RCC 7860 (cell line): ENCODE measurements at regions not wholly inside any gene's neighbourhood (a gene's known extent, or its start where the extent isn't known, plus 50 kb on each side); places are given as distances from the start of the nearest gene placed in this dataset.

Experiments used
- DNase-seq: peaks from one replicate; pipeline ENCODE4 v3.0.0-alpha.2; 2015; ENCODE audit warnings: low spot score
- FAIRE-seq: peaks from 2 replicates; lab custom pipeline; 2012; peaks lifted over from hg19 to GRCh38; lab: Jason Lieb, UNC

DNA sequence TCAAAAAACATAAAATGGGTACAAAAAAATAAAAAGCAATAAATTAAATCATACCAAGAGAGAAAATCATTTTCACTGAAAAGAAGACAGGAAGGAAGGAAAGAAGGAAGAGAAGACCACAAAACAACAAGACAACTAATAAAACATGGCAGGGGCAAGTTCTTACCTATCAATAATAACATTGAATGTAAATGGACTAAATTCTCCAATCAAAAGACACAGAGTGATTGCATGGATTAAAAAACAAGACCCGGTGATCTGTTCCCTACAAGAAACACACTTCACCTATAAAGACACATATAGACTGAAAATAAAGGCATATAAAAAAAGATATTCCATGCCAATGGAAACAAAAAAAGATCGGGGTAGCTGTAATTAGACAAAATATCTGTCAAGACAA is 82.6 kb upstream of the CERS6 start:
- no peak for FAIRE-seq

DNA sequence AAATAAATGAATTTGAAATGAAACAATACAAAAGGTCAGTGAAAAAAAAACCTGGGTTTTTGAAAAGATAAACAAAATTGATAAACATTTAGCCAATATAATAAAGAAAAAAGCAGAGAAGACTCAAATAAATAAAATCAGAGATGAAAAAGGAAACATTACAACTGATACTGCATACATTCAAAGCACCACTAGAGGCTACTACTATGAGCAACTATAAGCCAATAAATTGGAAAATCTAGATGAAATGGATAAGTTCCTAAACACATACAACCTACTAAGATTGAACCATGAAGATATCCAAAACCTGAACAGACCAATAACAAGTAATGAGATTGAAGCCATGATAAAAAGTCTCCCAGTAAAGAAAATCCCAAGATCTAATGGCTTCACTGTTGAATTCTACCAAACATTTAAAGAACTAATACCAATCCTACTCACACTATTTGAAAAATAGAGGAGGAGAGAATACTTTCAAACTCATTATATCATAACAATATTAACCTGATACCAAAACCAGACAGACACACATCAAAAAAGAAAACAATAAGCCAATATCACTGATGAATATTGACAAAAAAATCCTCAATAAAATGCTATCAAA is 80.8 kb upstream of the CERS6 start:
- DNase-seq: no peak
- FAIRE-seq: peak; percentile 4

More for the DNA sequence above, 82.6 kb upstream of the CERS6 start:
- DNase-seq: no peak

DNA sequence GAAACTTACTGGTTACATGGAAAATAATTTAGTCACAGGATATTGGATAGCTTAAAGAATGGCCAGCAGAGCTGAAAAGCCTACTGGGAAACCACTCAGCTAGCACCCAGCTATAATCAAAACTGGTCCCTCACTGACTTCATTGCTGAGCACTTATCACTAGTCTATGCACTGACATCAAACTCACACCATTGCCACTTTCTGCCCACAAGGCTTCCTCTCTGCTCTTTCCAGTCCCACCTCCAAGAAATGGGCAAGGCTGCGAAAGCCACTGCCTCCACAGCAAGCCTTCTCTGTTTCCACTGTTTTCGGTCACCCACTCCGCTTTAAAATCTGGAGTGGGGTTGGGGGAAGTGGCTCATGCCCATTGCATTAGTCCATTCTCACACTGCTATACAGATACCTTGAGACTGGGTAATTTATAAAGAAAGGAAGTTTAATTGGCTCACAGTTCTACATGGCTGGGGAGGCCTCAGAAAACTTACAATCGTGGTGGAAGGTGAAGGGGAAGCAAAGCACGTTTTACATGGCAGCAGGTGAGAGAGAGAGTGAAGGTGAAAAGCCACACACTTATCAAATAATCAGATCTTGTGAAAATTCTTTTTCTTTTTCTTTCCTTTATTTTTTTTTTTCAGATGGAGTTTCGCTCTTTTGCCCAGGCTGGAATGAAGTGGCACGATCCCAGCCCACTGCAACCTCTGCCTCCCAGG is 77.0 kb upstream of the CERS6 start:
- no peak for FAIRE-seq
- DNase-seq: no peak

DNA sequence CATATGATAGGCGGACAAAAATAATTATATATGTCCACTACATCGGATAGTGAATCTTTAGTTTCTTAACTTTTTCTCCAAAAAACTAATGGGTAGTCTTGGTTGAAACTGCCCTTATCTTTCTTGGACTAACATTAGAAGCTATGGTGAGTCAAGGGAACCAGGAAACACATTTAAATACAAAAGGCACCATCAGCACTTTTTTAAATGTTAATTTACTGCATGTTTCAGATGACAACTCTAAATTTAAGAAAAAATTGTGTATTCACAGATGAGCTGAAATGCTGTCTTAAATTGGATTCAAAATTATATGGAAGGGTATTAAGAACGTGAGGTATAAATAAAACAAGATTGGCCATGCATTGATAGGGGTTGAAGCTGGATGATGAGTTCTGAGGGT is 75.6 kb upstream of the CERS6 start:
- DNase-seq (no peak), FAIRE-seq (no peak)

DNA sequence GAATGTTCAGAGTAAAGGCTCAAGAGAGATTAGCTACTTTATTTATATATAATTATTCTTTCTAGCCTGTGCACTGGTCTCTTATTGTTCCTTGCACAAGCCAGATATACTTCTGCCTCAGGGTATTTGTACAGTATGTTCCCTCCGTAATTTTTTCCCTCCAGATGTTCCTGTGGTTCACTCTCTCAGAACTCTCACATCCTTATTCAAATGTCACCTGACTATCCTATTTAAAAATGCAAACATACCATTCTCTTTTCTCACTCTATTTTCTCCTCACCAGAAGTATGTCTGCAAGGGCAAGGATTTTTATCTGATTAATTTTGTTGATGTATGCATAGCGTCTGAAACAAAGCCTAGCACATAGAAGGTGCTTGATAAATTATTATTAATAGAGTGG is 64.0 kb upstream of the CERS6 start:
- DNase-seq (no peak), FAIRE-seq (no peak)

DNA sequence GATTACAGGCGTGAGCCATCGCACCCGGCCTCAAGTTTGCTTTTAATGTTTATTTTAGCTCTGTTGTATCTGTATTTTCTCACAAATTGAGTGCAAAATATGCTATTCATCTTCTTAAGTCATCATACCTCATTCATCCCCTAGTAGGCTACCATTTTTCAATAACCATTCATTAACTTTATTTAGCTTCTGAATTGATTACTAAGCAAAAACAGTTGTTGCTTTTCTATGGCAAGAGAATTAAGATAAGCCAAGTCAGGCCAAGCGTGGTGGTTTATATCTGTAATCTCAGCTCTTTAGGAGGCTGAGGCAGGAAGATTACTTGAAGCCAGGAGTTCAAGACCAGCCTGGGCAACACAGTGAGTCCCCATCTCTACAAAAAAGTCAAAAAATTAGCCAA is 63.3 kb upstream of the CERS6 start:
- no peak for DNase-seq
- no peak for FAIRE-seq

DNA sequence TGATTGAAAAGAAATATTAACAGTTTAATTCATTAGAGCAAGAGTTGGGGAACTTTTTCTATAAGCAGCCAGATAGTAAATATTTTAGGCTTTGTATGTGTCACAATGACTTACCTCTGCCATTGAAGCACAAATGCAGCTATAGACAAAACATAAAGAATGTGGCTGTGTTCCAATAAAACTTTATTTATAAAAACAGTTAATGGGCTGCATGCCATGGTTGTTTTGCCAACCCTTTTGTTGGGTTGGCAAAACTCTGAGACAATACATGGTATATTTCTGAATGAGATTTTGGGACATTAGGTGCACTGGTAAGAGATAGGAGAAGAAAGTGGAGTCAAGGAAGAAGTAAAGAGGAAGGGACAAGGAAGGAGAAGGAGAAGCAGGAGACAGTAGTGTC is 61.8 kb upstream of the CERS6 start:
- FAIRE-seq: no peak
- DNase-seq: no peak

DNA sequence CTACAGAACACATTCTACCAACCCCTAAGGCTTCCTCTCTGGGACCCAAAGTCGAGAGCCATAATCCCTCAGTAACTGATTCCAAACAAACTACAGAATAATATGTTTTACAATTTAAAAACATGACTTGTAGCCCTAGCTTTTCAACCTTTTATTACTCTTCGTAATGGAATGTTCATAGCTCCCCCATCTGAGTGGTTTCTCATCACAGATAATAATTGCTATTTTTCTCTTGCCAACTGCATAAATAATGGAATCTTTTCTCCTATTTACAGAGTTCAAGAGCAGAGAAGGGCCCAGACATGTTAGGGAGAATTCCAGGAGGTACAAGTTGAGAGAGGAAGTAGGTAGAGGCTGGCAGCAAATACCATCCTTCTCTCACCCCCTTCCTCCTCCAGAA is 59.9 kb upstream of the CERS6 start:
- DNase-seq (no peak), FAIRE-seq (no peak)

DNA sequence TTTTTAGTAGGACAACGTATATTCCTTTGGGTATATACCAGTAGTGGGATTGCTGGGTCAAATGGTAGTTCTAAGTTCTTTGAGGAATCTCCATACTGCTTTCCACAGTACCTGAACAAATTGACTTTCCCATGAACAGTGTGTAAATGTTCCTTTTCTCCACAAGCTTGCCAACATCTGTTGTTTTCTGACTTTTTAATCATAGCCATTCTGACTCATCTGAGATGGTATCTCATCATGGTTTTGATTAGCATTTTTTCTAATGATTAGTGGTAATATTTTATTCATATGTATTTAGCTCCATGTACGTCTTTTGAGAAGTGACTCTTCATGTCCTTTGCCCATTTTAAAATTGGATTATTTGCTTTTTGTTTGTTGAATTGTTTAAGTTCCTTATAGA is 58.4 kb upstream of the CERS6 start:
- FAIRE-seq: no peak
- DNase-seq: no peak

DNA sequence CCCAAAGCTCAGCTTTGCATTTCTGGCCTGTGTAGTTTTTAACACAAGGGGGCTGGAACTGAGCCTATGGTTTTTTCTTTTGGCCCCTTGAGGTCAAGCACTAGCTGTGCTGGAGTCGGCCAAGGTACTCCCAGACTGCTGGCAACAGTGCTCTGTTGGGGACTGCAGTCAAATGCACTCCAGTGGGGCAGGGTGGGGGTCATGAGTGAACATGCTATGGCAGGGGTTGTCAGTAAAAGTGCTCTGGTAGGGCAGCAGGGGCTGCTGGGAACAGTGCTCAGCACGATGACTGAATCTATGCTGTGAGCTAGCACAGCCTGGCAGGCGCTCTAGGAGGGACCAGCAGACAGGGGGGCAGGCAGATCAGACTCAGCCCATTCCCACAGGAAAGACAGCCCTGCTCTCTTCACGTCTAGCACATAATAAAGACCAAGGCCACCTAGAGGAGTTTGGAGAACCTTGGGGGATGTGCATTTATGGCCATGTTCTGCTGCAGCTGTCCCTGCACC is 55.0 kb upstream of the CERS6 start:
- DNase-seq (no peak), FAIRE-seq (no peak)

DNA sequence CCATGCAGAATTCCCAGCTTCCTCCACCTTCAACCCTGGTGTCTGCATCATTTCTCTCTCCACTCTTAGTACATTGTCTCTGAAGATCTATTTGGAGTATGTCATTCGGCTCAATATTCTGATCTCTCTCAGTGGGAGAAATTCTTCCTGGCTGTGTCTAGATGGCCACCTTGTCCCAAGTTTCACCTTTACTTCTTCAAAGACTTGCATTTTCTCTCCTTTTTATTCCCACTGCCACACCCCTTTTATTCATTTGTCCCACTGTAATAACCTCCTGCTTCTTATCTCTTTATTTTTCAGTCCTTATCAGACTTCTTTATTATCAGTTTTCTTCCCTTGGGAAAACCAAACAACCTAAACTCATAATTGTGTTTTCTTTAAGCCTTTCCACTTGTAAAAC is 54.3 kb upstream of the CERS6 start:
- FAIRE-seq: no peak
- DNase-seq: no peak

DNA sequence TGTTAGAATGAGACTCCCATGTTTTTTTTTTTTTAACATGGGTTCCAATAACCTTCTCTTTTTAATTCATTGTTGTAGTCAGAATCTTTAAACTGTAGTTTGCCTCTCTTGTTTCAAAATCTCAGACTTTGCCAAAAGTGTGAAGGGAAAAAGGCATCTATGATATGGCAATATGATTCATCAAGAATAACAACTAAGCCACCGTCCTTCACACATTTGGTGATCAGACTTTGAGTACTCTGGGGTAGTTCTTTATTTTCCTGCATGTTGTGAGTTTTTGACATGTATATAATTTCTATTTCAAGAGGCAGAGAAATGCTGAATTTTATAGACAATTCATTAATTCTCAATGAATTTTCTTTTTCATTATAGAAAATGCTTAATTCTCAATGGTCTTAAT is 53.5 kb upstream of the CERS6 start:
- FAIRE-seq (no peak), DNase-seq (no peak)

DNA sequence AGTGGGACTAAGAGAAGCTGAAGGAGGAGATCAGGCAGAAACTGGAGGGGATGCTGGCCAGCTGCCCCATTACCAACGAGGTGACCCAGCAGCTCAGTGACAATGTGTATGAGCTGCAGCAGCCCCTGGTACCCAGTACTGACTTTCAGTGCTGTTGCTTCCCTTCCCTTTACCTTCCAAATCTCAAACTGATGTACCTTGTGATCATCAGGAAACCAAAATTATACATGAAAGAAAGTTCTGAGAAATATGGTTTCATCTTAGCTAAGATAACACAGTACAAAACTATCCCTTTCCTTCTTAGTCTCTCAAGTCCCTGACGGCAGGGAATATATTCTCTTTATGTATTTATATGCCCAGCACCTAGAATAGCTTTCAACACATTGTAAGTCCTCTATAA is 52.3 kb upstream of the CERS6 start:
- FAIRE-seq: no peak
- no peak for DNase-seq

DNA sequence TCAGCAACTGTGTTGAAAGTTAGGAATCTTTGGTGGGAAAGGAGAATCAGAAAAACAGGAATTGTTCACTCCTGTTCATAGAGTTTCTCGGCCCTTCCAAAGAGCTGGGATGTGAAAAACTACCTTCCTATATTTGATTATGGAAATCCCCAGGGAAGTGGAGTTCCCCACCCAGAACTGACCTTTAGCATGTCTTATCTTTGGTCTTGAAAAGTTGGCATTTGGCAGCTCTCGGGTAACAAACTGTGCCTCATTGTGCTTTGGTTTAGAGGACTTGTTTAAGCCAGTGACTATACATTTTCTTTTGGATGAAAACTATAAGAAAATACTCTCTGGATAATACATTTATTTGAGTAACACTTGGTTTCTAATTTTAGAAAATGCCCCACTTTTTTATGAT is 51.3 kb upstream of the CERS6 start:
- no peak for FAIRE-seq

More for the DNA sequence above, 51.3 kb upstream of the CERS6 start:
- no peak for DNase-seq
